Cardiac muscle cell (in vitro differentiated cells and primary cell): ENCODE measurements at regions not wholly inside any gene's neighbourhood (a gene's known extent, or its start where the extent isn't known, plus 50 kb on each side); places are given as distances from the start of the nearest gene placed in this dataset.
"Not testable (repeated sequence)": the region's sequence is repeated elsewhere in the genome, so short reads cannot be mapped to it uniquely, and the experiment has no call there.

Experiments used
- DNase-seq, 2 donors: peaks; one replicate each; pipeline versions ENCODE4 v3.0.0 to v3.0.0-alpha.2; 2010 to 2017; ENCODE audit warnings: low read depth in 1 of 2, low spot score in 1 of 2
- H3K27ac ChIP-seq: fragments of 200-600 bp; sonication (generic); 2 replicates; pipeline ENCODE4 v1.5.1; 2016
- H3K27me3 ChIP-seq: fragments of 200-600 bp; sonication (generic); 2 replicates; pipeline ENCODE4 v1.6.0; 2016; ENCODE audit warnings: control low read depth
- H3K36me3 ChIP-seq: fragments of 200-600 bp; sonication (generic); 2 replicates; pipeline ENCODE4 v1.5.1; 2016; ENCODE audit warnings: control low read depth
- H3K4me1 ChIP-seq: fragments of 200-600 bp; sonication (generic); 2 replicates; pipeline ENCODE4 v1.8.1; 2017; ENCODE audit warnings: low read depth, mild to moderate bottlenecking, mixed run types
- H3K4me3 ChIP-seq: fragments of 200-600 bp; sonication (generic); 2 replicates; pipeline ENCODE4 v1.5.1; 2016; ENCODE audit warnings: mild to moderate bottlenecking
- H3K9me3 ChIP-seq: fragments of 200-600 bp; sonication (generic); 2 replicates; pipeline ENCODE4 v1.5.1; 2017; ENCODE audit warnings: low read depth, mild to moderate bottlenecking, control low read depth
- CTCF ChIP-seq: IDR thresholded peaks from 2 replicates; pipeline ENCODE4 v1.5.1; 2012; ENCODE audit warnings: low read depth, mild to moderate bottlenecking, low read length

GRCh38 chr3:63719796-63720445 is 67.4 kb downstream of the SNTN start:
- Histone ChIP-seq H3K4me1 (no peaks in the 10 kb centered on the region), H3K27me3 (no peaks in the 10 kb centered on the region), H3K27ac (no peak overlapping the region), H3K4me3 (no peak overlapping the region), H3K9me3 (no peaks in the 10 kb centered on the region), H3K36me3 (no peaks in the 10 kb centered on the region)
- TF ChIP-seq CTCF, result no peak
- DNase-seq, result no peak

GRCh38 chr3:63720951-63721350 is 68.5 kb downstream of the SNTN start:
- not testable (repeated sequence) for H3K27me3 ChIP-seq, H3K36me3 ChIP-seq, H3K4me1 ChIP-seq, H3K4me3 ChIP-seq, H3K27ac ChIP-seq, H3K9me3 ChIP-seq
- DNase-seq, result peak in 1 of 2 donors; percentile 16

GRCh38 chr3:63724987-63725386 is 72.5 kb downstream of the SNTN start:
- TF ChIP-seq CTCF, result no peak
- H3K9me3 ChIP-seq, result no peaks in the 10 kb centered on the region
- H3K27ac ChIP-seq, result no peak overlapping the region
- H3K36me3 ChIP-seq, result no peaks in the 10 kb centered on the region
- H3K4me1 ChIP-seq, result no peaks in the 10 kb centered on the region
- H3K27me3 ChIP-seq, result no peaks in the 10 kb centered on the region
- DNase-seq, result peak in 1 of 2 donors; percentile 90
- H3K4me3 ChIP-seq, result no peak overlapping the region

DNA sequence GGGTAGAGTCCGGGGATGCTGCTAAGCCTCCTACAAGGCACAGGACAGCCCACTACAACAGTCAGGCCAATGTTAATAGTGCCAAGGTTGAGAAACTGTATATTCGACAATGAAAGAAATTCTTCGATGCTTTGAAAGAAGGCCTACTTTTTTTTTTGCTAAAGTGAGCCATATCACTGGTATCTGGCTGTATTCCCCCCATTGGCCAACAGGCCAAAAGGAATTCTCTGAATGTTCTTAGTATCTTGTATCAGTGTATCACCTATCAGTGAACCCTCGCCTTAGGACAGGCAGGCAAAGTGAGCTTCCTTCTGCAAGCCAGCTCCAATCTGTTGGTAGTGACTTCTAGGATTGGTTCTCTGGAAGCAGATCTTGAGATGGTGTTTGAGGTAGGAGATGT is 74.2 kb downstream of the SNTN start:
- DNase-seq, result no peak

DNA sequence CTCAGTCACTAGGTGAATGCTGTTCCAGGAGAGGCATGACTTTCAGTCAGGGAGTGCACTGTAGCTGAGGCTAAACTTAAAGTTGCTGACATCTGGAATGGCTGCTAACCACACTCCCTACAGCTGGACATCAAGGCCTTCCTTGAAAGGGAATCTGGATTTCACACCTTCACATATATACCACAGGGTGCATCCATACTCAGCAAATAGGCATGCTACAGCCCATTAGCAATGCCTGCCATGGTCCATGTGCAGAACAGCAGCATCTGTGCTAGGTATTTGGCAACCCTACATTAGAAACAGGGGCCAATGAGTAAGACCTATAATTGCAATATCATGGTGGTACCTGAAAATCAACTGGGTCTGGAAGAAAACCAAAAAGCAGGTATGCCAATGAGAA is 74.8 kb downstream of the SNTN start:
- Histone ChIP-seq H3K27ac (no peak overlapping the region), H3K36me3 (no peaks in the 10 kb centered on the region), H3K9me3 (no peaks in the 10 kb centered on the region), H3K4me1 (no peaks in the 10 kb centered on the region), H3K4me3 (no peak overlapping the region), H3K27me3 (no peaks in the 10 kb centered on the region)
- no peak for DNase-seq
- TF ChIP-seq CTCF, result no peak

More for the DNA sequence above, 74.2 kb downstream of the SNTN start:
- no peak for TF ChIP-seq CTCF
- Histone ChIP-seq H3K4me1 (no peaks in the 10 kb centered on the region), H3K4me3 (no peak overlapping the region), H3K27me3 (no peaks in the 10 kb centered on the region), H3K36me3 (no peaks in the 10 kb centered on the region), H3K9me3 (no peaks in the 10 kb centered on the region), H3K27ac (no peak overlapping the region)

- Histone ChIP-seq H3K27ac (no peak overlapping the region), H3K4me1 (no peaks in the 10 kb centered on the region), H3K9me3 (no peaks in the 10 kb centered on the region), H3K36me3 (no peaks in the 10 kb centered on the region), H3K4me3 (no peak overlapping the region), H3K27me3 (no peaks in the 10 kb centered on the region)
- no peak for DNase-seq
- no peak for TF ChIP-seq CTCF
Measured at GRCh38 chr3:63731866-63732265, 79.4 kb downstream of the SNTN start.

- H3K27ac ChIP-seq, H3K27me3 ChIP-seq, H3K36me3 ChIP-seq, H3K4me1 ChIP-seq, H3K4me3 ChIP-seq, H3K9me3 ChIP-seq, DNase-seq: not testable (repeated sequence)
Measured at GRCh38 chr3:63733278-63733677, 80.8 kb downstream of the SNTN start.

DNA sequence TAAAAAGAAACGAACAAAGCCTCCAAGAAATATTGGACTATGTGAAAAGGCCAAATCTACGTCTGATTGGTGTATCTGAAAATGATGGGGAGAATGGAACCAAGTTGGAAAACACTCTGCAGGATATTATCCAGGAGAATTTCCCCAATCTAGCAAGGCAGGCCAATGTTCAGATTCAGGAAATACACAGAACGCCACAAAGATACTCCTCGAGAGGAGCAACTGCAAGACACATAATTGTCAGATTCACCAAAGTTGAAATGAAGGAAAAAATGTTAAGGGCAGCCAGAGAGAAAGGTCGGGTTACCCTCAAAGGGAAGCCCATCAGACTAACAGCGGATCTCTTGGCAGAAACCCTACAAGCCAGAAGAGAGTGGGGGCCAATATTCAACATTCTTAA is 82.2 kb downstream of the SNTN start:
- H3K9me3 ChIP-seq, H3K4me1 ChIP-seq, H3K36me3 ChIP-seq, H3K27ac ChIP-seq, H3K4me3 ChIP-seq, H3K27me3 ChIP-seq, DNase-seq: not testable (repeated sequence)

DNA sequence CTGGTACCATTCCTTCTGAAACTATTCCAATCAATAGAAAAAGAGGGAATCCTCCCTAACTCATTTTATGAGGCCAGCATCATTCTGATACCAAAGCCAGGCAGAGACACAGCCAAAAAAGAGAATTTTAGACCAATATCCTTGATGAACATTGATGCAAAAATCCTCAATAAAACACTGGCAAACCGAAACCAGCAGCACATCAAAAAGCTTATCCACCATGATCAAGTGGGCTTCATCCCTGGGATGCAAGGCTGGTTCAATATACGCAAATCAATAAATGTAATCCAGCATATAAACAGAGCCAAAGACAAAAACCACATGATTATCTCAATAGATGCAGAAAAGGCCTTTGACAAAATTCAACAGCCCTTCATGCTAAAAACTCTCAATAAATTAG is 82.3 kb upstream of the C3orf49 start:
- H3K4me1 ChIP-seq, H3K27me3 ChIP-seq, H3K27ac ChIP-seq, H3K36me3 ChIP-seq, H3K9me3 ChIP-seq, H3K4me3 ChIP-seq, DNase-seq: not testable (repeated sequence)
